ENCODE measurements at regions not wholly inside any gene's neighbourhood (a gene's known extent, or its start where the extent isn't known, plus 50 kb on each side); places are given as distances from the start of the nearest gene placed in this dataset.

DNA sequence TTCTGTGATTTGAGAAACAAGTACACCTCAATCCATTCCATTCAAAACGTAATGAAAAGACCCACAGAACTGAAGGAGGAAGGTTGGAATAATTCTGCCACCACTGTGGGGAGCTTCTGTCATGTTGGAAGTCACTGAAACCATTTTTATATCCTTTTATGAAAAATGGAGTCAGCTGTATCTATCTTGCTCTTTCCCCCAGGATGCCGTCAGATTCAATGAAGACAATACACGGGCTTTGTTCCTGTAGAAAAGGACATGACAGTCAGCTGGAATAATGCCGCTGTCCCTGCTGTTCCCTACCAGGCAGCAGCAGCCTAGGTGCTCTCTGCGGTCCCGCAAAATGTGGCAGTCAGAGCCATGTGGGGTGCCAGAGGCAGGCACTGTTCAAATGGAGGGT is 52.5 kb upstream of the APCDD1 start:
- DNase-seq, result no peak

DNA sequence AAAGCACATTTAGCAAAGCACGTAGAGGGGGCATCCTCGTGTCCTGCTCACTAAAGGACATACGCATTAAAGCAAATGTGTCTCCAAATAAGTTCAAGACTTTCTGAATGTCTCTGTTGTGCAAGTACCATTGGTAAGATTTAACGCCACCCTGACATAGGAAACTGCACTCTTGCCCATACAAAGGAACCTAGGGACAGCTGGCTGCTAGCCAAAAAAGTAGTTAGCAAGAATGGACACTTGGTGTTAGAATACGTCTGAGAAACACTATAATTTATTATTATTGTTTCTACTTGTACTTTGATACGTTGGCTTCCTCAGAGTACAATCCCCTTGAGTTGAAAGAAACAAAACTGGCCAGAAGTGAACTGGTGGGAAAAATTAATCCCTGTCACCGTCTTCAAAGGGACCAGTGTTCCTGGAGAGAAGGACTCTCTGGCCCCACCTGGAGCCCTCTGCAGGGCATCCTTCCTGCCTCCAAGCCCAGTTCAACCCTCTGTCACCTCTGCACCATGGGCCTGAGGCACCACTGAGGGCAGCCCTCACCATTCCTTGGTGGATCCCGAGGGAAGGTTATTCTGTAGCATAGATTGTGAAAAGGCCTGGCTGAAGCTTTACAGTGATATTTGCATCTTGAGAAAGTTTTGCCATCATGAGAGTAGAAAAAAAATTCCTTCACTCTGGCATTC is 51.4 kb upstream of the APCDD1 start:
- no peak for DNase-seq

DNA sequence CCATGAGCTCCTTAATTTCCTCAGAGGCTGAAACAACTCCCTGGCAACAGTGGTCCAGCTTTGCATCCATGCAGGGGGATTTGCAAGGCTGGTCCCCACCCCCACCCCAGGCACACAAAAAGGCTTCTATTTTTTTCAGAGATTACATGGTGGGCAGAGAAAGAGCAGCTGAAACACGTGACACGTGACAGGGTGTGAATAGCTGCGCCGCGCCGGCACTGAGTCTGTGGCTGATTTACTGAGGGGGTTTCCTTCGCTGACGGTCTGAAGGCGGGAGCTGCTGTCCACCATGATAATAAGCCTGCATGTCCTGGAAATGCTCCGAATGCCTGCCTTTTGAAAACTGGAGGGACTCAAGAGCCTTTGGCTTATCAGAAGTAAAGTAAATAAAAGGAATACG is 50.7 kb upstream of the APCDD1 start:
- no peak for DNase-seq

DNA sequence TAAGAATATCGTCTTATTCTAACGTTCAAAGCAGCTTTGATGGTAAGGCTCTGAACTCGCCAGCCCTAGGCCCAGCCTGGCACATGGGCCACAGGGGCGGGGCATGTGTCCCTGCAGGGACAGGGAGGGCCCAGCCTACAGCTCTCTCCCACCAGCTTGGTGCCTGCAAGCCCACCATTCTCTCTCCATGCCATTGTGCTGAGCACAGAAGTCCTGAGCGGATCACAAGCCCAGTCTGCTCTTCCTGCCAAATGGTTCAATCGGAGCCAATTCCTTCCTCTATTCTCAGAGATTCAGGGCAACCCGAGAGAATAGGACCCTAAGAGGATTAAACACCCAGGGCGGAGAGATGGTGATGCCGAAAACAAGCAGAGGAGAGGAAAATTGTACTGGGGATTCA is 50.3 kb upstream of the APCDD1 start:
- DNase-seq, result no peak

Data from NCI-H1436 (cell line).